HG03108 (cell line): ENCODE measurements at regions not wholly inside any gene's neighbourhood (a gene's known extent, or its start where the extent isn't known, plus 50 kb on each side); places are given as distances from the start of the nearest gene placed in this dataset.

Source experiments
- ATAC-seq: cut with Tn5 transposase; IDR thresholded peaks from one replicate; pipeline ENCODE4 v1.9.1; 2021; ENCODE audit warnings: moderate library complexity; ENCODE audit not compliant: unreplicated experiment

DNA sequence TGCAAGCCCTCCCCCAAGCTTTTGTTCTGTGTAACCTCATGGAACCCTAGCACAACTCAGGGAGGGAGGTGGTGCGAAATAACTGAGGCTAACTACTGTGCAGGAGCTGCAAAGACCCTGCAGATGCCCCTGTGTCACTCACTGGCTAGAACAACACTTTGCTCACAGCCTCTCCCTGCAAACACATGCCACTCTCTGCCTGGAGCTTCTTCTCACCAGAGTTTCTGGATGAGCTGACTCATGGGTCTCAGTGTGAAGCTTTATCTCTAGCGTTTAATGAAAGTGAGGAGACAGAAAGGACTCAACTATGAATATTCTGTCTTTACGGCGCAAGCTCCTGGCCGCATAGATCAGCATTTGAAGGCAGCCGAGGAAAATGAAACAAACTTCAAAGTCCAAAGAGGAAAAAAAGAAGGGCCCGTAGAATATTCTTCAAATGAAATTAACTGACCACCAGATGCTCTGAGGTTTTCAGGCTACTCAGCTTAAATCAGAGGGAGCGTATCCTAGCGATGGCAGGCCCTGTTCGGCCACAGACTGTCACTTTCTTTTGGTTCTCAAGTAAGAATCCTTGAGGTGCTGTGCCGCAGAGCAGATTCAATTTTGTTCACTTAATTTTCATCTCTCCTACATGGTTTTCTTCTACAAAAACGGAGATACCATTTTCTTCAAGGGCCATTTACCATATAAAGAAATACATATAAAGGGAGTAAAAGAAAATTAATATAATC lies 77.7 kb upstream of the TAS2R1 start:
- ATAC-seq: no peak

DNA sequence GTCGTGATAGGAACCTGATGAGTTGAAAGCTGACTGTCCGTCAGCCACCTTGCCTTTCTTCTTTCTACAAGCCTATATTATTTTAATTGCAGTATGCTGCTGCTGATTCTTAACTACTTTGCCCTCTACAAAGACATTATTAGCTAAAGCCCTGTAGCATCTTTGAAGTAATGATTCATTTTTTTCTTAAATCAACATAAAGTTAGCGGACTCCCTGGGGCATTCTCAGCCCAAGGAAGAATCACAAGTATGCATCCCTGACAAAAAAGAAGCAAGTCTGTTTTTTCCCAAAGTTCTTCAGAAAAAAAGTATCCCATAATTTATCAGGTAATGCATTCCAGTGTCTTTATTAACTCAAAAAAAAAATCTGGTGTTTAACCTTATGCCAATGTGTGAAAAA lies 69.5 kb upstream of the TAS2R1 start:
- ATAC-seq: no peak

DNA sequence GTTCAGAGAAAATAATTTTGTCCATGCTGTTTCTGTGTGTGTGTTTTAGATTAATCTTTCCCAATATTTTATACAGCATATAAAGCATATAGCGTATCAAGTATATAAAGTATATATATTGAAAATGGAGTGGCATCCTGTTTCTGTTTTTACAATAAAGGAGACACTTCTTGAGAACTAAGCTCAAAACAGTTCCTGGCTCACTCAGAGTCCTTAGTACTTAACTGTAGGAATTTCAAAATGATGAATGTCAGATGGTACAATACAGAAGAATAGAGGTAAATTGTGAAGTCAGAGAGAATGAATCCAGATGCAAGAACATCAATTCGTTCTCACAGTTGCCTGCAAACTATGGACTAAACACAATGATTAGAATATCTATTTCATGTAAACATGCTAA lies 68.7 kb upstream of the TAS2R1 start:
- ATAC-seq: no peak

GRCh38 chr5:9698125-9698826 lies 68.1 kb upstream of the TAS2R1 start:
- ATAC-seq: no peak

GRCh38 chr5:9692576-9692975 lies 62.4 kb upstream of the TAS2R1 start:
- ATAC-seq: no peak

GRCh38 chr5:9691261-9691660 lies 61.1 kb upstream of the TAS2R1 start:
- no peak for ATAC-seq

- no peak for ATAC-seq
Observed at GRCh38 chr5:9690751-9691150, 60.6 kb upstream of the TAS2R1 start.

DNA sequence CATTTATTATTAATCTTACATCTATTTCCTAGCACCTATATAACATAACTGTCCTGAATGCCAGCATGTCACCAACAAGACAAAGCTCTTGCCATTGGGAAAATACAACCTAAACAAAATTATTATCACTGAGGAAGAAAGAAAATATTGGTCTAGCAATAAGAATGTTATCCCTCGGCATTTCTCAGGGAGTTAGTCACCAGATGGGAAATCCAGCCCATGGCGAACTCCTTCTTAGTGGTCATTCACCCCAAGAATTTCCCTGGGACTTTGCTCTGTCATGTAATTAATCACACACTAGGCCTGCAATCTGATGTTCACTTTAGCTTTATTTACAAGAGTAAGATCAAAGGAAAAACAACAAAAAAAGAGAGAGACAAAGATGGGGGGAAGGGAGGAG lies 56.1 kb upstream of the TAS2R1 start:
- no peak for ATAC-seq

DNA sequence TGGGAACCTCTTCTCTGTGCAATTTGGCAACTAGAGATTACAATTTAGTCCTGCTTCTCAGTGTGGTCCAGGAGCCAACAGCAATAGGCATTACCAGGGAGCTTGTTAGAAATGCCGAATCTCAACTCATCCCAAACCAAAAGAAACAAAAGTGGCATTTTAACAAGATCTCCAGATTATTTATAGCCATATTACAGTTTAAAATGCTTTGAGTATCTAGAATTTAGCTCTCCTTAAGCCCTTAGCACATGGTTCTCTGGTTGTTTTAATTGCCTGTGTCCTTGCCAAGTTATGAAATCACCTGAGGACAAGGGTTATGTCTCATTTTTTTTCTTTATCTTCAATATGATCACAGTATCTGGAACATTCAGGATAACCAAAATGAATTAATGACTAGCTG lies 51.6 kb upstream of the TAS2R1 start:
- no peak for ATAC-seq
